Testis (tissue), 2 donors: ENCODE measurements at regions not wholly inside any gene's neighbourhood (a gene's known extent, or its start where the extent isn't known, plus 50 kb on each side); places are given as distances from the start of the nearest gene placed in this dataset.

Experiments used
- CTCF ChIP-seq, 3 experiments: fragments of 450-650 bp in 2 of 3; fragments of 200-600 bp in 1 of 3; sonication (generic) in 1 of 3; IDR thresholded peaks; one replicate each; pipeline ENCODE4 v1.5.1; 2016 to 2019; ENCODE audit warnings: antibody characterized with exemption in 3 of 3, mild to moderate bottlenecking in 2 of 3, moderate library complexity in 1 of 3
- POLR2A ChIP-seq: fragments of 450-650 bp; IDR thresholded peaks from one replicate; pipeline ENCODE4 v1.6.1; 2017; ENCODE audit warnings: antibody characterized with exemption, mild to moderate bottlenecking, moderate library complexity

GRCh38 chr16:80158766-80159165, 382.0 kb upstream of the DYNLRB2 start:
- TF ChIP-seq CTCF (IDR thresholded peaks at IDR 0.05) (no peak), POLR2A (no peak)
